GM18858 (cell line): ENCODE measurements at regions not wholly inside any gene's neighbourhood (a gene's known extent, or its start where the extent isn't known, plus 50 kb on each side); places are given as distances from the start of the nearest gene placed in this dataset.
"Not testable (repeated sequence)": the region's sequence is repeated elsewhere in the genome, so short reads cannot be mapped to it uniquely, and the experiment has no call there.

Source experiments
- ATAC-seq: cut with Tn5 transposase; IDR thresholded peaks from one replicate; pipeline ENCODE4 v1.9.1; 2021; ENCODE audit not compliant: unreplicated experiment

DNA sequence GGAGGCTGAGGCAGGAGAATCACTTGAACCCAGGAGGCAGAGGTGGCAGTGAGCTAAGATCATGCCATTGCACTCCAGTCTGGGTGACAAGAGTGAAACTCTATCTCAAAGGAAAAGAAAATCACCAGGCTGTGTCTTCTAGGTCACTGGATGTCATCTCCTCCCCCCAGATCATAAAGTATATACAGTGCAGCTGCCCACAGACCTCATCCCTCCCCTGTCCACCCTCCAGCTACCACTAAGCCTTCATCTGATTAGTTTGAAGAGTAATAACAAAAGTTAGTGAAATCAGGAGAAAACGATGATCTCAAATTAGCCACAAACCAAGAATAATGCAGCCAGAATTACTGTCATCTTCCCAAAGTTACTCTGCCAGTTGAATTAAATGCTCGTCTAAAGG lies 117.2 kb downstream of the ZNF22 start:
- ATAC-seq: not testable (repeated sequence)

DNA sequence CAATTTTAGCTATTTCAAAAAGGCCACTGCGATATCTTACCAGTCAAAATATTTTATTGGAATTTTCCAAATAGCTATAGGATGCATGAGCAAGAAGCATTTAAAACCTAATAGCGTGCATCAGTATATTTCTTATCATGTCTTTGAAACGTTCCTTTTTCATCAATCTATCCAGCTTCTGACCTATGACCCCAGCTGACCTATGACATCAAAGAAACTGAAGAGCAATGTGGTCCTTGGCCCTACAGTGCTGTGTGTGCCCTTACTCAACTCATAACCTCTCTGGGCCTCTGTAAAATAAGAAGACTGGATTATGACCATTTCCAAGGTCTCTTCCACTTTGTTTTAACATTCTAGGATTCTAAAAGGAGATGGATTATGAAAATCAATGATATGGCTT lies 118.2 kb downstream of the ZNF22 start:
- no peak for ATAC-seq

DNA sequence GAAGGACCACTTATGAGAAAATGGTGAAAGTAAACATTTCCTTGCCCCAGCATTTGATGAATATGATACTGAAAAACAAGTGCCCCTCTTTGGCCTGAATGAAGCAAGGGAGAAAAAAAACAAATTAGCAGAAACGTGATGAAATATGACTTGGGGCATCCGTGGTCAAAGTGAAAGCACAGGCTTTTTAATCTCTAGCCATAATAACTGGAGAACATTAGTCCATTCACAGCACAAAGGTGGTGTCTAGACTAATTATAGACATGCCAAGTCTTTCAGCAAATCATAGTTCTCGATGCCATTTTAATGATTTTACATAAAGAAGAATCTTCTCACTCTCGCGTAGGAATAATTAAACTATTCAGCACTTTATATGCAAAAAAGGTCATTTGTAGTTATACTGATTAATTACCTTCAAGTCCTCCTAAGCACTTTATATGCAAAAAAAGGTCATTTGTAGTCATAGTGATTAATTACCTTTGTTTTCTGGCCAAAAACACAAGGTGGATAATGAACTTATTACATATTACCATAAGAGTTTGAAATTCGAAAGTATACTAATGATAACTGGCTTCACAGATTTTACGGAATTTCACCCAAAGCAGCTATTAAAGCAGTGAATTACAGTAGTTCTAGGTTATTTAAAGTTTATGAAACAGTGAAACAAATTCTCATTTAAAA lies 121.6 kb downstream of the ZNF22 start:
- ATAC-seq: not testable (repeated sequence)

DNA sequence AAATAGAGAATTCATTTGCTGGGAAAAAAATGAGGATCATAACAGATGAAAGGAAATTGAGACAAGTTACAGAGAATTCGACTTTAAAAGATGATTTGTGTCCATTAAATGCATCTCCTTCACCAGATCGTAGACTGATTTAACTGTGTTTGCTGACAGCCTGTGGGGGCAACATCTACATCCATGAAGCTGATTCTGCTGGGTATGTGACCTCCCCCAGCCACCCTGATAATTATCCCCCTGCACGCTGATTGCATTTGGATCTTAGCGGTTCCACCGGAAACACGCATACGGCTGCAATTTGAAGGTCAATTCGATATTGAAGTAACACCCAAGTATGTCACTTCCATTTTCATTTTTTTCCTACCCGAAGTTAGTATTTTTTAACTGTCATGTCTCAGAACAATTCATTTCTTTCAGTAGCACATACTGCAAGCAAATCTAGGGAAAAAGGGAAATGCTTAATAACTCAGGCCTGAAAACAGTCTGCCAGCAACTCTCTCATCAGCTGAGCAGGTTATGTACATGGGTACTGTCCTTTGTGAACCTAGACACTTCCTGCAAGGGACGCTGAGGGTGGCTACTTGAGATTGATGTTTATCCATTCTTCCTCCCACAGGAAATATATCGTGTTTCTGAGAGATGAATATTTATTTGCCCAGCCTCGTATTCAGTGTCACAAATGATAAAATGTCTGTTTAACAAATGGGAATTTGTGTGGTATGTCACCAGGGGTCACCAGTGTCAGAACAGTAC lies 134.9 kb downstream of the ZNF22 start:
- no peak for ATAC-seq

DNA sequence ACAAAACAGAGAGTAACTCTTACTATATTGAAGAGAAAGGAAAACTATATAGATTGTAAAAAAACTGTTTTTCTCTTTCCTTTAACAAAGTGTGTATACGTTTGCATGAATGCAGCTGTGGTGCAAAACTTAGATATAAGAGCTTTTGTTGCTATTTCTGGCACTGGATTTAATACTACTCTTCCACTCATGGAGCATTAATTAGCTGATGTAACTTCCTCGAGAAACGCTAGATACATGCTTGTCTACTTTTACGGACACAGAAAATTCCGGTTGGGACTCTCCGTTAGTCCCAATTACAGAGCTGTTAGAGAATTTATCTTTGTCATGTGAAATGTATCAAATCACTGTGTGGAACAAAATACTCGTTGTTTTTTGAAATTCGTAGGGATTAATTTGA lies 135.5 kb downstream of the ZNF22 start:
- no peak for ATAC-seq

DNA sequence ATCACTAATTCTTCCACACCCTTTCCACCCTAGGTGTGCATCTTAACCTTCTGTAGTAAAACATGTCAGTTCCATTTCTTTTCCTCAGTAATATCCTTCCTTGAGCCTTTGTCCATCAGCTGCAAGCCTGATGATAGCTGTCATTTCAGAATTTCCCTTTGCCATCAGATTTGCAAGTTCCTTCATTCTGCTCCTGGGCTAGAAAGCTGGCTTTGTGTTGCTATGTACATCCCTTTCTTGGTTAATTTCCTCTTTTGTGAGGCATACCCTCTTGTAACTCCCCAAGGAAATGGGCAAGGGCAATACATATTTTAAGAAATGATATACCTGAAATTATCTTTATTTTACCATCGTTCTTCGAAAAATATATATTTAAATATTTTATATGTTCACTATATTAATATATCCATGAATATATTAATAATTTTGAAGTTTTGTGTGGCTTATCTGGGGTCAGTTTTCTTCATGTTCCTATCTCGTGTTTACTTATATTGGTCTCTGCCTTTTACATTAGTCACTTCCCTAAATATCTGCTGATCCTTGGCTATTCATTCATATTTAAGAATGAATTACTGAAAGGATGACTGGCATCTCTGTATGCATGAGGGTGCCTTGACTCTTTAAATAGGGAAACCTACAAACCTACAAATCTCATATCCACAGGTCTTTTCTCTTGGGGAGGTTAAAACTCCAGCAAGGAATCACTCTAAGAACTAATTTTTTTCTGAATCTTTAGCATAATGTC lies 143.8 kb downstream of the ZNF22 start:
- no peak for ATAC-seq

DNA sequence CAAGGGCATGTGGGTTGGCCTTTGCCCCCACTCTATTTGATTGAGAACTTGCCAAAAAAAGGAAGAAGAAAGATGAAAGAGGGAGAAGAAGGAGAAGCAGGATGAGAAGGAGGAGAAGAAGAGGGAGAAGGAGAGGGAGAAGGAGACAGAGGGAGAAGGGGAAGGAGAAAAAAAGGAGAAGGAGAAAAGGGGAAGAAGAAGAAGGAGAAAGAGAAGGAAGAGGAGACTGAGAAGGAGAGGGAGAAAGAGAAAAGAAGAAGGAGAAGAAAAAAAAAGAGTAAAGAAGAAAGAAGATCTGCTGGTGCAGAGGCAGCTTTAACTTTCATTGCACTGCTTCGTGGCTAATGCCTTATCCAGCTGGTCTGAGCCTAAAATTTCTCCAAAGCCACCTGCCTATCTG lies 144.4 kb downstream of the ZNF22 start:
- ATAC-seq: not testable (repeated sequence)

DNA sequence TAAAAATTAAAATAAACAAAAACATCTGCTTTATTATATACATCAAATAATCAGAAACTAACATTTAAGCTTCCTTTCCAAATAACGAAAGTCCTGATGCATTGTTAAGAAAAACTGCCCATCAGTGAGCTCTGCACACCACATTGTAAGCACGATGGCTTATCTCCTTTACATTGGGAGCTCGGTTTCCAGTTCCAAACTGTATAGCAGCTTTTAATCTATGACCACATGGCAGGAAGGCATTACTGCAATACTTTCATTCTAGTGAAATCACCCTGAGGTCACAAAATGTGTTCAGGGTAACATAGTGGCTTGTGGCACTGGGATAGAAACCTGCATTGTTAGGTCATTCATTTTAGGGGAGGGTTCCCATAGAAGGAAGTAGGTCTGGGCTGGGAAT lies 146.3 kb downstream of the ZNF22 start:
- ATAC-seq: no peak

DNA sequence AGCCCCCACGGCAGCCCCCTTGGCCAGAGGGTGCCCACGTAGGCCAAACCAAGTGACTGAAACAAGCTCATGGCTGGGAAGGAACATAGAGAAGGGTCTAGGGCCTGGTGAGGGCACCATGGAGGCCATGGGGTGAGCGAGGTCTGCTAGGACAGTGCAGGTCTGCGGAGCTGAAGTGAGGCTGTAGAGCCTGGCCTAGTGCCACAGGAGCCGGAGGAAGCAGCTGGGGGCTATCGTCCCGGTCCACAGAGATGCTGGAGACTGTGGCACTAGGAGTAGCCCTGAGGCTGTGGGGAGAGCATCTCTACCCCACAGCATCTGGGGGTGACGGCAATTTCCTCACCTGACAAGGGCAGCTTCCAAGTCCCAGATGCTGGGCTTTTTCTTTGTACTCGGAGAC lies 150.3 kb downstream of the ZNF22 start:
- no peak for ATAC-seq

DNA sequence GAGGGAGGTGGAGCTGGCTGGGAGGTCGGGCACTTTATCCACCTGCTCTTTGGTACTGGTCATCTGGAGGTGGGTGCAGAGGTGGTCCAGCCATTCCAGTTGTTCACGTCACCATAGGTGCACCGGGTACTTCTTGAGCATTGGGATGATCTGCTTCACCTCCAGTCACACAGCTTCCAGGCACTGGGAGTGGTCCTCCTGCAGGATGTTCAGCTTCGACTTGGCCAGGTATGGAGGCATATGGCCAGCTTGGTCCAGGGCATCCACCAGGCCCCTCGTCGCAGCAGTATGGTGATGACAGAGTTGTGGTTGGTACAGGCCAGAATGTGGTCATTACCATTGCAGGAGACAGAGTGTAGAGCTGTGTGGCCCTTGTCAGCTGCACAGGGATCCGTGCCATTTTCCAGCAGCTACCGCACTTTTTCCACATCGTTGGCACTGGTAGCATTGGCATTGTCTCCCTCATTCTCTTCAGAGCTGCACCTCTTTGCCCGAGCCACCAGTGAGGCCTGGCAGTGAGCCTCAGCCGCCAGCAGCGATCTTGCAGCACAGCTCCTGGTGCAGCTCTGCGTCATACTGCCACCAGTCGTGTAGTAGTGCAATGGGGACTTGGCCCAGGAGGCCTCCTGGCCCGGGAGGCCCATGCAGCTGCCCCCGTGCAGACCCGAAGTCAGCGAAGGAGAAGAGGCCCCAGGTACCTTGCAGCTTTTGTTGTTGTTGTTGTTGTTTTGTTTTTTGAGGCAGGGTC lies 150.9 kb downstream of the ZNF22 start:
- no peak for ATAC-seq

DNA sequence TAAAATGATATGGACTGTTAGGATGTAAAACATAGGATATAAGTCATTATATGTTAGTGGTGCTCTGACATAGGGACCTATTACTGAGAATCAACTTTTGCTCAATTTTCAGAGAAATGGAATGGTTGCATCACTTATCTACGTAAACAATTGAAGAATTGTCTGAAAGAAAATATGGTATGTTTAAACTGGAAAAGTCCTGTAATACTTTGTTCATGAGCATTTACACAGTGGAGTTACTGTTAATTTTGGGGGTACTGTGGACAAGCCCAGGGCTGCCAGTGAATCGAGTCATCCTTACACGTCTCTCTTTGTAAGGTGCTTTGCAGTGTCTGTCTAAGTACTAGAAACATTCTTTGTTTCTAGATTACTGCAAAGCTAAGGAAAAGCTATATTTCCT lies 152.0 kb downstream of the ZNF22 start:
- no peak for ATAC-seq

DNA sequence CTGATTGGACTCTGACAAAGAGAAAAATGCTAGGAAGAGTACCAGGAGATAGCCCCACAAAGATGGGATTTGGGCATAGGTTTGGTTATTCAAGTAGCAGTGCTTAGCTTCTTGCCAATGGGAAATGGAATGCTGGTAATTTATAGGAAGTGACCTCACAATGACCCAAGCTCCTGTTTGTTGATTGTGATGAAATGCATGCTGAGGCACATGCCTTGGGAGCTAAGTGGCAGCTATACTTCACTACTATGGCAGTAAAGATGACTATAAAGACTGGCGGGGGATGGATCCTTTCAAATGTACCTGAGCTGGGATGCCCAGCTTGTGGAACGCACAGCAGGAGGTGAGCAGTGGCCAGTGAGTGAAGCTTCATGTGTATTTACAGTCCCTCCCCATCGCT lies 153.8 kb downstream of the ZNF22 start:
- ATAC-seq: no peak

DNA sequence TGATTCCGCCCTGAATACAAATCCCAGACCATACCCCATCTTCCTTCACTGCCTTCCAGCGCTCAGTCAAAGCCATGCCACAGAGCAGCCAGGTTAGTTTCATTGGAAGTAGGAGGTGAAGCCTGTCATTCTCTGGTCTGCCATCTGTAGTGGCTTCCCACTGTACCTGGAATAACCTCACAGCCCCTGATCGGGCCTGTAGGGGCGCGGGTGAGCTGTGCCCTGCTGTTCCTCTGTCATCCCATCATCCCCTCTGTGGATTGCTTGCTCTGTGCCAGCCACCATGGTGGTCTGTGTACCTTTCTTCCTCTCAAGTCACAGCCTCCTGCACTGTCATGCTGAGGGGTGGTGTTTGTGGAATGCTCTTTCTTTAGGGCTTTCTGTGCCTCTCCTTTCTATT lies 155.1 kb downstream of the ZNF22 start:
- ATAC-seq: no peak

DNA sequence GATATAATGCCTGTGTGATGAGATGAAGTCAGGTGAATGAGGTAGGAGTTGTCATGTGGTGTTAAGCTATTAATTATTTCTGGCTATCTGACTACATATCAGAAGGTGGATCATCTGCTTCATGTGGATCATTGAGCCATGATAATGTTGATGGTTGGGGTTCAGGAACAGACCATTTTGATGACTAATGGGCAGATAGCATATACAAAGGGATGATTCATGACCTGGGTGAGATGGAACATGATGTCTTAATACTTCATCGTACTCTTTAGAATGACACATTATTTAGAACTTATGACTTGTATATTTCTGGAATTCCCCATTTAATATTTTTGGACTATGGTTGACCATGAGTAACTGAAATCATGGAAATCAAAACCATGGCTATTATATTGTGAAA lies 155.1 kb downstream of the OR13A1 start:
- no peak for ATAC-seq

DNA sequence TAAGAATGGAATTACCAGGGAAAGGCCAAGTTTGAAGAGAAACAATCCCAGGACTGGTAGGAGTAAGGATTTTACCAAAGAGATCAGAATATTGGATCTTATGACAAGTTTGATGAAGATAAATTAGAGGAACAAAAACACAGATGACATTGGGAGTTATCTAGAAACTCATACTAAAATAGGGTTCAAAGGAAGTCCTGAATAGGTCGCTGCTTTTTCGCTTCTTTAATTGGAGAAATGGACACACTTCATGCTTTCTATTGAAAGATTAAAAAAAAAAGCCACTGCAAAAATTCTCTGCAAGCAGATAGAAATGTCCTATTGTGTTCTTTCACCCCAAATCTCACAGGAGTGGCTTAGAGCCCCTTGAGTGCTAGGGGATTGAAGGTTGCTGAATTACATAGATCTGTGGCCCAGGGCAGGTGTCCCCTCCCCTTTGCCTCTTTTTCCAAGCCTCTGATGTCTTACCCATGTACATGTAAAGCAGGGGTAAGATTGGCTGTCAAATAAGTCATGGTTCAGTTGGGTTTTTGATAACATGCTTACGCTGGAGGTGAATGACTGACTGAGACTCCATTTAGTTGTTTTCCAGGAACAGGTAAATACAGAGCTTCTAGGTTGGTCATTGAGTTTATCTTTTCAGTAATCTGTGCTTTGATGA lies 152.0 kb downstream of the OR13A1 start:
- no peak for ATAC-seq

DNA sequence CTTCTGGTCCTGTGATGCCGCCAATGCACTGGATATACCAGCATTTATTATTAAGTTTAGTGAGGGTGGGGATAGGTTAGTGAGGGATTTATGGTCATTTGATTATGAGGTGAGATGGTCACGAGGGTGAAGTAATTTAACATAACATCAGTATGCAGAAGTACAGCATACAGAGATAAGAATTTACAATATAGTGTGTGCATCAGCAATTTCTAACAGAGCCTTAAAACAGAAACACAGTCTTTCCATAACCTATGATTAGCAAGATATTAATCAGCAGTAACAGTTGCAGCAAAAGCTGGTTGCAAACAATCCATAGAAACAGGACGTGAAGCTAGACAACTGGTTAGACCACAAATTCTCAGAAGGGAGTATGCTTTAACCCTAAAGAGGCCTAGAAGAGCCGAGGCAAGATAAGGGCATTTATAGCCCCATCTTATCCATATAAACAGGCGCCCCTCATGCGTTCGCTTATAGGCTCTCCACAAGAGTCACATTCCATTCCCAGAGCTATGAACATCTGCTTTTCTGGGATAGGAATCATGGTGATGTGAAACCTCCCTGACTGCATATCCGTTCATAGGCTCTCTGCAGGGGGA lies 139.8 kb downstream of the OR13A1 start:
- not testable (repeated sequence) for ATAC-seq

DNA sequence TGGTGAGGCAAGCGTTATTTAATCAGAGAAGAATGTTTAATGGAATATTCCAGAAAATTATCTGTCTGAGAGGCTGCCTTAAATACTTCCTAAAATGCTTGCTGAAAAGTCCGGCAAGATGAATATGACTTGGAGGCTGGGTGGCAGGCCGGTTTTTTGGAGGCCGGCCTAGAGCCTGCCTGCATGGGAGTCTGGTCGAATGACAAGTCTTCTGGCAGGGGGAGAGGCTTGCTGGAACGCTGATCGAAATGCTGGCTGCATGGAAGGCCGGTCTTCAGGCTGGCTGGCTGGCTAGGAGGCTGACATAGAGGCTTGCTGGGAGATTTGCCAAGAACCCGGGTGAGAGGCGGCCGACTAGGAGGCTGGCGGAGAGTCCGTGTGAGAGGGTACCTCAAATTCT lies 135.7 kb downstream of the OR13A1 start:
- ATAC-seq: no peak

DNA sequence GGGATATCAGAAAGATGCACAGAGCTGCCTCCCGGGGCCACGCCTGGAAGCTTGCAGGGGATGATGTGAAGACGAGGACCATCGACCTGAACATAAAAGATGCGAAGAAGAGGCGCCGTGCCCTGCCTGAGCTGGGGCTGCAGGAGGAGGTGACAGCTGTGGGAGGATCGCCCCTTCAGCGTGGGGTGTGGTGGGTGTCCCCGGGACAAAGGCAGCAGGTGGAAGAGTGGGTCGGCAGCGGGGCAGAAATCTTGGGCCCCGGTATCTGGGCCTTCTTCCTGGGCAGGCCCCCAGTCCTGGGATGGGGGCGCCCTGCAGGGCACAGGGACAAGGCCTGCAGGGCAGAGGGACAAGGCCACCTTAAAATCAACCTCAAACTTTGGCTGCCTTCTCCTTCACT lies 134.9 kb downstream of the OR13A1 start:
- ATAC-seq: no peak

DNA sequence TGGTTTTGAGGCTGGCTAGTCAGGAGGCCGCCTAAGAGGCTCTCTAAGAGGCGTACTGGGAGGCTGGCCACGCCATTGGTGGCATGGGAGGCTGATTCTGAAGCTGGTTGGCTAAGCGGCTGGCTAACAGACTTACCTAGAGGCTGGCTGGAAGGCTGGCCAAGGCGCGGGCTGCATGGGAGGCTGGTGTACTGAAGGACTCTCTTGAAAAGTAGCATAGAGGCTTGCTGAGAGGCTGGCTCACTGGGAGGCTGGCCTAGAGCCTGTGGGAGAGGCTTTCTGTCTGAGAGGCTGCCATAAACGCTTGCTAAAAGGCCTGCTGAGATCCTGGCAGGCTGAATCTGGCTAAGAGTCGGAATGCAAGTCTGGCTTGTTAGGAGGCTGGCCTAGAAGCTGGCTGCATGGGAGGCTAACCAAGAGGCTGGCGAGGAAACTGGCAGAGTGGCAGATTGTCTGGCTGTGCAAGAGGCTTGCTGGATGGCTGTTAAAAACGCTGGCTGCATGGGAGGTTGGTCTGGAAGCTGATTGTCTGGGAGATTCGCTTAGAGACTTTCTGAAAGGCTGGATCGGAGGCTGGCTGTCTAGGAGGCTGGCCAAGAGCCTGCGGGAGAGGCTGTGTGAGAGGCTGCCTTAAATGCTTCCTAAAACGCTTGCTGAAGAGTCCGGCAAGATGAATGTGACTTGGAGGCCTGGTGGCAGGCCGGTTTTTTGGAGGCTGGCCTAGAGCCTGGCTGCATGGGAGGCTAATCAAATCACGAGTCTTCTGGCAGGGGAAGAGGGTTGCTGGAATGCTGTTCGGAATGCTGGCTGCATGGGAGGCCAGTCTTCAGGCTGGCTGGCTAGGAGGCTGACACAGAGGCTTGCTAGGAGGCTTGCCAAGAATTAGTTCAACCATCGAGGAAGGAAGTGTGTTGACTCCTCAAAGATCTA lies 134.2 kb downstream of the OR13A1 start:
- ATAC-seq: no peak
